ENCODE measurements at regions not wholly inside any gene's neighbourhood (a gene's known extent, or its start where the extent isn't known, plus 50 kb on each side); places are given as distances from the start of the nearest gene placed in this dataset.
A peak's percentile ranks its signal among the peaks of the same experiment; 100 is the strongest.

DNA sequence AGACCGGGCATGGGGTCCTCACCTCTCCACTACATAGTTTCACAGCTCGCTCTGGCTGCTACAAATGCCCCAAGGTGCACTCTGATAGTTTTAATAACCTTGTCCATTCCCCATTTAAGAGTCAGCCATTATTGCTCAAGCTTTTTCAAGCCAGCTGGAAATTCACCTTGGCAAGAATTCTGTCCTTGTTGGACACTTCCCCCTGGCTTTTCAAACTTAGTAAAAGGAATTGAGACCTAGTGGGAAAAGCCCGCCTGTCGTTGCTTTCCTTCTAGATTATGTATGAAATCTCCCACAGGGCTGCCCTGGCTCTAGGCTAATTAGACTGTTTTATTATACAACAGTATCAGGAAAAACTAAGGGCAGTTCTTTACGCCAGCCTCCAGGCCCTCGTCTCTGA, 293.7 kb upstream of the GADL1 start:
- H3K4me1 Mint-ChIP-seq: peaks cover 17% of the 10 kb centered on the region

DNA sequence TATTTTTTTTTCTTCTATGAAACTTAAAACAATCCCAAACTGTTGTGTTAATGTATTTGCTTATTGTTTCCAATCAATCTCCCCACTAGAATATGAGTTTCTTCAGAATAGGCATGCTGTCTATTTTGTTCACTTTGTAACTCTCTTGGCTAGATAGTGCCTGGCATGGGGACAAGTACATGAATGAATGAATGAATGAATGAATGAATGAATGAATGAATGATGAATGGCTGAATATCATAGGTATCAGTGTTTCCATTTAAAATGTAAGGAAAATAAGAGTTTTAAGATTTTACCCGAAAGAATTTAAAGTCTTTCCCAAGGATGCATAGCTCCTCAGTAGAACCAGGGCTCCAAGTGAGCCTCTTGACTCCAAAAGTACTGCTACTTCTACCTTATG, 294.9 kb upstream of the GADL1 start:
- no peak overlapping the region for H3K27ac Mint-ChIP-seq
- H3K27me3 Mint-ChIP-seq (ENCODE audit: low read depth): no peaks in the 10 kb centered on the region

More for the DNA sequence above, 293.7 kb upstream of the GADL1 start:
- DNase-seq (ENCODE audit: low spot score in 2 of 2, unreplicated experiment in 2 of 2): no peak
- Mint-ChIP-seq H3K27ac (no peak overlapping the region), H3K27me3 (ENCODE audit: low read depth) (no peaks in the 10 kb centered on the region), H3K9me3 (no peaks in the 10 kb centered on the region), H3K4me3 (no peak overlapping the region), H3K36me3 (no peaks in the 10 kb centered on the region)
- no peak for TF ChIP-seq CTCF (IDR thresholded peaks at IDR 0.05; ENCODE audit: unreplicated experiment)

GRCh38 chr3:31189971-31190370, 295.5 kb upstream of the GADL1 start:
- H3K36me3 Mint-ChIP-seq: no peaks in the 10 kb centered on the region
- H3K27me3 Mint-ChIP-seq (ENCODE audit: low read depth): no peaks in the 10 kb centered on the region
- DNase-seq (ENCODE audit: low spot score in 2 of 2, unreplicated experiment in 2 of 2): no peak
- H3K4me1 Mint-ChIP-seq: peaks cover 19% of the 10 kb centered on the region
- no peak overlapping the region for H3K4me3 Mint-ChIP-seq
- H3K9me3 Mint-ChIP-seq: no peaks in the 10 kb centered on the region
- no peak for TF ChIP-seq CTCF (IDR thresholded peaks at IDR 0.05; ENCODE audit: unreplicated experiment)
- H3K27ac Mint-ChIP-seq: no peak overlapping the region

More for the DNA sequence above, 294.9 kb upstream of the GADL1 start:
- no peak overlapping the region for H3K4me3 Mint-ChIP-seq
- no peaks in the 10 kb centered on the region for H3K36me3 Mint-ChIP-seq
- no peak for TF ChIP-seq CTCF (IDR thresholded peaks at IDR 0.05; ENCODE audit: unreplicated experiment)
- no peaks in the 10 kb centered on the region for H3K9me3 Mint-ChIP-seq
- no peak for DNase-seq (ENCODE audit: low spot score in 2 of 2, unreplicated experiment in 2 of 2)
- H3K4me1 Mint-ChIP-seq: peaks cover 24% of the 10 kb centered on the region

GRCh38 chr3:31191354-31191753, 296.9 kb upstream of the GADL1 start:
- H3K9me3 Mint-ChIP-seq: no peaks in the 10 kb centered on the region

DNA sequence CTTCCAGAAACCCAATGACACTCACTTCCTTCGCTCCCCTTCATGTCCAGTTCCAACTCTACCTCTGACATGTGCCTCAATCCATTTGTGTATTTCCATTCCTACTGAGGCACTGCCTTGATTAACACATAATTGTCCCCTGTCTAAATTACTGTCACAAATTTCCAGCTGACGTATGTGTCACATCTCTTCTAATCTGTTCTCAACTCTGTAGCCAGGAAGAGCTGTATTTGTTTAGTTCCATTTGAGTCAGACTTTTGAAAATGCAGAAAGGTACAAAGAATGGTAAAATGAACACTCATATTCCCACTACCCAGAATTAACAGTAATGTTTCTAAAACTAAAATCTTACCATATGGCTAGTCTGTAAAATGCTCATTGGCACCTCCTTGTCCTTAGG, 299.0 kb upstream of the GADL1 start:
- Mint-ChIP-seq H3K27ac (no peak overlapping the region), H3K36me3 (no peaks in the 10 kb centered on the region), H3K4me3 (no peak overlapping the region), H3K27me3 (ENCODE audit: low read depth) (no peaks in the 10 kb centered on the region), H3K4me1 (peaks cover 21% of the 10 kb centered on the region), H3K9me3 (no peaks in the 10 kb centered on the region)
- DNase-seq (ENCODE audit: low spot score in 2 of 2, unreplicated experiment in 2 of 2): no peak
- no peak for TF ChIP-seq CTCF (IDR thresholded peaks at IDR 0.05; ENCODE audit: unreplicated experiment)

More at GRCh38 chr3:31191354-31191753, 296.9 kb upstream of the GADL1 start:
- Mint-ChIP-seq H3K4me3 (no peak overlapping the region), H3K4me1 (peaks cover 20% of the 10 kb centered on the region), H3K27ac (no peak overlapping the region), H3K36me3 (no peaks in the 10 kb centered on the region), H3K27me3 (ENCODE audit: low read depth) (no peaks in the 10 kb centered on the region)
- TF ChIP-seq CTCF (IDR thresholded peaks at IDR 0.05; ENCODE audit: unreplicated experiment): no peak
- DNase-seq (ENCODE audit: low spot score in 2 of 2, unreplicated experiment in 2 of 2): no peak

DNA sequence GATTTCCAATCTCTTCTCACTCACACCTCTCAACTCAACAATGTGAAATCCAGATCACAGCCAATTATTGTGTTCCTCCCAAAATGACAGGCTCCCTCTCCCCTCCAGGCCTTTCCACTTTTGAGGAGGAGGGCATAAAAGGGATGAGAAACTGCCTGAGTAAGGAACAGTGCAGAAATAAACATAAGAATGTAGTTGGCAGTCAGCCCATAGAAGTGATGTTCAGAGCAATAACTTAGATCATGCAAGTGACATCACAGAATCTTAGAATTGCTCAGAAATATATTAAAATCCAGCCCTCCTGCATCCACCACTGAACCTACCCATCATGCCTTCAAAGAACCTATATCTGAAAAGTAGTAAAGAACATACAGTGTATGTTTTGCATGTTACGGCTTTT, 299.4 kb upstream of the GADL1 start:
- Mint-ChIP-seq H3K36me3 (no peaks in the 10 kb centered on the region), H3K27ac (peak overlapping the region; percentile 63), H3K4me1 (peaks cover 21% of the 10 kb centered on the region)

More for the DNA sequence above, 299.4 kb upstream of the GADL1 start:
- no peak for TF ChIP-seq CTCF (IDR thresholded peaks at IDR 0.05; ENCODE audit: unreplicated experiment)
- H3K4me3 Mint-ChIP-seq: no peak overlapping the region
- DNase-seq (ENCODE audit: low spot score in 2 of 2, unreplicated experiment in 2 of 2): no peak
- no peaks in the 10 kb centered on the region for H3K27me3 Mint-ChIP-seq (ENCODE audit: low read depth)
- H3K9me3 Mint-ChIP-seq: no peaks in the 10 kb centered on the region
